MM.1S (cell line): ENCODE measurements at regions not wholly inside any gene's neighbourhood (a gene's known extent, or its start where the extent isn't known, plus 50 kb on each side); places are given as distances from the start of the nearest gene placed in this dataset.

Experiments used
- DNase-seq: peaks from one replicate; pipeline ENCODE4 v3.0.0-alpha.2; 2015
- H2AFZ ChIP-seq: fragments of 300-600 bp; sonication (generic); 2 replicates; pipeline ENCODE4 v1.6.0; 2016; ENCODE audit warnings: antibody characterized with exemption, low read length
- H3F3A ChIP-seq: fragments of 300-600 bp; sonication (generic); 2 replicates; pipeline ENCODE4 v1.6.1; 2016; ENCODE audit warnings: mild to moderate bottlenecking, antibody characterized with exemption, low read length, moderate library complexity, mixed read lengths; ENCODE audit not compliant: insufficient read depth
- H3K27ac ChIP-seq: fragments of 300-600 bp; sonication (generic); 2 replicates; pipeline ENCODE4 v1.5.1; 2016; ENCODE audit warnings: mild to moderate bottlenecking, low read length
- H3K27me3 ChIP-seq: fragments of 300-600 bp; sonication (generic); replicated peaks from 2 replicates; pipeline ENCODE4 v1.6.0; 2016; ENCODE audit warnings: low read length; ENCODE audit not compliant: insufficient read depth
- H3K36me3 ChIP-seq: fragments of 300-600 bp; sonication (generic); replicated peaks from 2 replicates; pipeline ENCODE4 v1.6.1; 2016; ENCODE audit warnings: mild to moderate bottlenecking, low read length, mixed read lengths; ENCODE audit not compliant: insufficient read depth
- H3K4me1 ChIP-seq: fragments of 300-600 bp; sonication (generic); 2 replicates; pipeline ENCODE4 v1.6.1; 2016; ENCODE audit warnings: low read length, mixed read lengths
- H3K4me2 ChIP-seq: fragments of 300-600 bp; sonication (generic); 2 replicates; pipeline ENCODE4 v1.6.0; 2016; ENCODE audit warnings: low read depth, low read length
- H3K4me3 ChIP-seq: fragments of 300-600 bp; sonication (generic); 2 replicates; pipeline ENCODE4 v1.5.1; 2016; ENCODE audit warnings: low read length, mixed read lengths
- H3K79me2 ChIP-seq: fragments of 300-600 bp; sonication (generic); 2 replicates; pipeline ENCODE4 v1.6.1; 2016; ENCODE audit warnings: mixed run types, low read length, mixed read lengths
- H3K9ac ChIP-seq: fragments of 300-600 bp; sonication (generic); 2 replicates; pipeline ENCODE4 v1.6.1; 2016; ENCODE audit warnings: low read length, mixed read lengths
- H3K9me2 ChIP-seq: fragments of 300-600 bp; sonication (generic); replicated peaks from 2 replicates; pipeline ENCODE4 v1.6.1; 2016; ENCODE audit warnings: mild to moderate bottlenecking, low read length, mixed read lengths; ENCODE audit not compliant: insufficient read depth
- H3K9me3 ChIP-seq: fragments of 300-600 bp; sonication (generic); replicated peaks from 2 replicates; pipeline ENCODE4 v1.6.1; 2016; ENCODE audit warnings: mild to moderate bottlenecking, low read length, mixed read lengths; ENCODE audit not compliant: insufficient read depth
- H4K20me1 ChIP-seq: fragments of 300-600 bp; sonication (generic); 2 replicates; pipeline ENCODE4 v1.6.1; 2016; ENCODE audit warnings: mild to moderate bottlenecking, low read length, moderate library complexity, mixed read lengths; ENCODE audit not compliant: insufficient read depth
- CTCF ChIP-seq: fragments of 300-600 bp; sonication (generic); IDR thresholded peaks from 2 replicates; pipeline ENCODE4 v1.5.1; 2016; ENCODE audit warnings: antibody characterized with exemption, low read length, mixed read lengths
- EZH2 ChIP-seq: fragments of 300-600 bp; sonication (generic); optimal IDR thresholded peaks from 2 replicates; pipeline ENCODE3; 2017; ENCODE audit warnings: low read depth, mild to moderate bottlenecking, antibody characterized with exemption, low read length, mixed read lengths
- EZH2phosphoT487 ChIP-seq: fragments of 300-600 bp; sonication (generic); IDR thresholded peaks from 2 replicates; pipeline ENCODE4 v1.6.1; 2018; ENCODE audit warnings: antibody characterized with exemption, low read length

GRCh38 chr2:120797421-120798221 lies 62.0 kb downstream of the GLI2 start:
- H3K36me3 ChIP-seq = no peaks in the 10 kb centered on the region
- H3K4me3 ChIP-seq = no peak overlapping the region
- no peaks in the 10 kb centered on the region for H4K20me1 ChIP-seq
- H3K9ac ChIP-seq = no peak overlapping the region
- TF ChIP-seq EZH2phosphoT487 = no peak
- no peak for TF ChIP-seq CTCF
- TF ChIP-seq EZH2 = no peak
- no peaks in the 10 kb centered on the region for H3K9me3 ChIP-seq
- no peak overlapping the region for H2AFZ ChIP-seq
- H3K9me2 ChIP-seq = no peaks in the 10 kb centered on the region
- no peaks in the 10 kb centered on the region for H3F3A ChIP-seq
- no peak overlapping the region for H3K4me2 ChIP-seq
- no peaks in the 10 kb centered on the region for H3K79me2 ChIP-seq
- DNase-seq = no peak
- H3K27ac ChIP-seq = no peak overlapping the region
- no peaks in the 10 kb centered on the region for H3K4me1 ChIP-seq
- no peaks in the 10 kb centered on the region for H3K27me3 ChIP-seq

DNA sequence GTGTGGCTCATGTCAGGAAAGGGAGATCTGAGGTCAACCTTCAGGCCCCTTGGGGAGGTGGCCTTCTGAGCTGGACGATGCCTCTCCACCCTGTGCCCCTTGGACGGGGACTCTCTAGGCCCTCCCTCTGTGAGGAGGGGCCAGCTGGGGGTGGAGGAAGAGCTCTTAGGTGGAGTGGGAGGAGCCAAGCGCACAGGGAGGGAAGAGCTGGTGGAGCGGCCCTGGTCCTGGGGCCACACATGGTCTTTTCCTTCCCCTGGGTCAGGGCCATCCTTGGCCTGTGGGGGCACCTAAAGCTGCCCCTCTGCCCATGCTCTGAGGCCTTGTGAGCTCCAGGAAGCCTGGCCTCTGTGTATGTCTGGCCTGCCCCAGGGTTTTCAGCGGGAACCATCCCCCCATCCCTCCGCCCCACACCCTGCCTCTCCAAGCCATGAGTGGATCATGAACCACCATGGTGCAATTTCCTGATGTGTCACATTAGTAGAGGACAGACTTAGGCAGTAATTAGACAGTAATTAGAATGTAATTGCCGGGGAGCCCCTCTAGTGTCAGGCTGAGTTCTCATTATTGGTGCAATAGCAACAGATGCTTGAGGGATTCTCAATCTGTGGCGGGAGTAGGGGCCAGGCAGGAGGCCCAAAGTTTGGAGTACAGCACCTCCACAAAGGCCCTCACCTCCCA lies 63.0 kb downstream of the GLI2 start:
- Histone ChIP-seq H3K9me2 (no peaks in the 10 kb centered on the region), H3K4me3 (no peak overlapping the region), H3K4me2 (no peak overlapping the region), H3K9ac (no peak overlapping the region), H3K27me3 (no peaks in the 10 kb centered on the region), H3K27ac (no peak overlapping the region), H2AFZ (no peak overlapping the region), H3K4me1 (no peaks in the 10 kb centered on the region), H4K20me1 (no peaks in the 10 kb centered on the region), H3K79me2 (no peaks in the 10 kb centered on the region), H3F3A (no peaks in the 10 kb centered on the region), H3K36me3 (no peaks in the 10 kb centered on the region), H3K9me3 (no peaks in the 10 kb centered on the region)
- no peak for TF ChIP-seq EZH2phosphoT487
- no peak for TF ChIP-seq EZH2
- no peak for TF ChIP-seq CTCF
- no peak for DNase-seq

GRCh38 chr2:120802158-120802557 lies 66.5 kb downstream of the GLI2 start:
- Histone ChIP-seq H3K4me1 (no peaks in the 10 kb centered on the region), H3F3A (no peaks in the 10 kb centered on the region), H3K36me3 (no peaks in the 10 kb centered on the region), H4K20me1 (no peaks in the 10 kb centered on the region), H3K9me2 (no peaks in the 10 kb centered on the region), H3K4me2 (no peak overlapping the region), H3K79me2 (no peaks in the 10 kb centered on the region), H3K4me3 (no peak overlapping the region), H3K27ac (no peak overlapping the region), H3K9ac (no peak overlapping the region), H2AFZ (no peak overlapping the region), H3K9me3 (no peaks in the 10 kb centered on the region), H3K27me3 (peaks cover 9% of the 10 kb centered on the region)
- no peak for DNase-seq
- no peak for TF ChIP-seq EZH2
- no peak for TF ChIP-seq CTCF
- no peak for TF ChIP-seq EZH2phosphoT487
